ENCODE measurements at regions not wholly inside any gene's neighbourhood (a gene's known extent, or its start where the extent isn't known, plus 50 kb on each side); places are given as distances from the start of the nearest gene placed in this dataset.

- no peak for TF ChIP-seq CTCF (IDR thresholded peaks at IDR 0.05 in 4 of 5, conservative IDR thresholded peaks at IDR 0.05 in 1 of 5)
- TF ChIP-seq POLR2A (IDR thresholded peaks at IDR 0.05): no peak
These were observed 211.9 kb upstream of the CLINT1 start for GRCh38 chr5:158070859-158071258.

Data from gastrocnemius medialis (tissue), 4 donors.